ENCODE measurements at regions not wholly inside any gene's neighbourhood (a gene's known extent, or its start where the extent isn't known, plus 50 kb on each side); places are given as distances from the start of the nearest gene placed in this dataset.
"Not testable (repeated sequence)": the region's sequence is repeated elsewhere in the genome, so short reads cannot be mapped to it uniquely, and the experiment has no call there.

DNA sequence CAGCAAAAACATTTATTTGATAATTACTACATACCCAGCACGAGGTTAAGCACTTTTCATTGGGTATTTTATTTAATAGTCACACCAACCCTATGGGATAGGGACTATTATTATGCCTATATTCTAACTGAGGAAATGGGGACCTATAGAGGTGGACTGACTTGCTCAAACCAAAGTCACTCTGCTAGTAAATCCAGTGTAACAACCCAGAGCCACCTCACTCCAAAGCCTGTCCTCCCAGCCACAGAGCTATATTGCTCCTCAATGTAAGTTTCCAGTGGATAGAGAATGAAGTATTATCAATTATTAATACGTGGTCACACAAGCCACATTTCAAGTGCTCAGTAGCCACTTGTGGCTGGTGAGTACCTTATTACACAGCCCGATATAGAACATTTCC lies 97.5 kb downstream of the RGS2 start:
- no peak for DNase-seq (ENCODE audit: low read depth)

DNA sequence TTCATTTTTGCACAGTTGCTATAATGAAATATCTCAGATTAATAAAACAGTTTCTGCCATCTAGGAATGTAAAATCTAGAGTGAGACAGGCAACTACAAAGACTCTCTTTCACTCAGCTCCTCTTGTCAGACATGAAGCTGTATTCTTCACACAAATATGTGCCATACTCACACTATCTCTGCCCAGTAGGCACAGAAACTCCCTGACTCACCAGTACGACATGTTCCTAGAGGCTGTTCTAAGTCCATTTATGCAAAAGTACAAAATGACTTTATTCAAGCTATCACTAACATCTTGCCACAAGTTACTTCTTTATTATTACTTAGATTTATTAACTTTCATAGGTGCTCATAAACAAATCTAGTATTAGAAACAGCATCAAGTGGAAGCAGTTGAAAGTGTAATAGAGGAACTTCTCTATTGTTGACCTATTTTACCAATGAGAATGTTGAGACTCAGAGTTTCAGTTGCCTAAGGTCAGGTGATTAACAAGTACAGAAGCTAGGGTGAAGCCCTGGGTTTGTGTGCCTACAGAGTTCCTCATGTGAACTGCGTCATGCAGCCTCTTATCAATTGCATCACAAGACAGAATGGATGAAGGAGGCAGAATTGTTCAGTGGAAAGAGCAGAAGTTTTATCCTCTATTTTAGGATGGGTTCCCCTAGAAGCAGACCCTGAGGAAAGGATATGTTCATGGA lies 98.9 kb downstream of the RGS2 start:
- no peak for DNase-seq (ENCODE audit: low read depth)

DNA sequence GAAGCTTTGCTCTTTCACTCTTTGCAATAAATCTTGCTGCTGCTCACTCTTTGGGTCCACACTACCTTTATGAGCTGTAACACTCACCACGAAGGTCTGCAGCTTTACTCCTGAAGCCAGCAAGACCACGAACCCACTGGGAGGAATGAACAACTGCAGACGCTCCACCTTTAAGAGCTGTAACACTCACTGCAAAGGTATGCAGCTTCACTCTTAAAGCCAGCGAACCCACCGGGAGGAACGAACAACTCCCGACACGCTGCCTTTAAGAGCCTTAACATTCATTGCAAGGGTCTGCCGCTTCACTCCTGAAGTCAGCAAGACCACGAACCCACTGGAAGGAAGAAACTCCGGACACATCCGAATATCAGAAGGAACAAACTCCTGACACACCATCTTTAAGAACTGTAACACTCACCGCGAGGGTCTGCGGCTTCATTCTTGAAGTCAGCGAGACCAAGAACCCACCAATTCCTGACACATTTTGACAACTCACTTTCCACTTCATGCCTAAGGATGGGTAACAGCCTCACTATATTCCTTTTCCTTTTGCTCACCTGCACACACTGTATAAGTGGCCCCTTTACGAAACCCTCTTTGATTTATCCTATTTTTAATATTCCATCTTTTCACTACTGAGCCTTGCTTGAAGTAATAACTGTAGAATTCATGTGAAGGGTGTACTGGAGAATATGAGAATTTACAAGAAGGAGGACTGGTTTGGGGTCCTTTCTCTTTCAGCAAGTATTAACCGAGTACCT lies 103.2 kb downstream of the RGS2 start:
- DNase-seq (ENCODE audit: low read depth) = not testable (repeated sequence)

DNA sequence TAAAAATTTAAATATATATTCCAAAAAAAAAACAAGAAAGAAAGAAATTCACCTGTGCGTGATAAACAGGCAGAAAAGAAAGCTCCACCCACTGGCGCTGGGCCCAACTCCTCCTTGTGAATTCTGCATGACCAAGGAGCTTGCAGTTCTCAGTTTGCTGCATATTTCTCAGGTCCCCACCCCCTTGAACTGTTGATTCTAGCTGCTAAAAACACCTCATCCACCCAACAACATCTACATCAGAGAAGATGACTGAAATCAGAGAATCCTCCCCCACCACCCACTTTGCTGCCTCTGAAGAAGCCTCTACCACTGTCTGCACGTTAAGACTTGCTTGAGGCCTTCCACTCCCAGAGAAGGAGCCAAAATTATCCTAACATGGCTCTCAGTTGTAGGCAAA lies 104.8 kb downstream of the RGS2 start:
- no peak for DNase-seq (ENCODE audit: low read depth)

DNA sequence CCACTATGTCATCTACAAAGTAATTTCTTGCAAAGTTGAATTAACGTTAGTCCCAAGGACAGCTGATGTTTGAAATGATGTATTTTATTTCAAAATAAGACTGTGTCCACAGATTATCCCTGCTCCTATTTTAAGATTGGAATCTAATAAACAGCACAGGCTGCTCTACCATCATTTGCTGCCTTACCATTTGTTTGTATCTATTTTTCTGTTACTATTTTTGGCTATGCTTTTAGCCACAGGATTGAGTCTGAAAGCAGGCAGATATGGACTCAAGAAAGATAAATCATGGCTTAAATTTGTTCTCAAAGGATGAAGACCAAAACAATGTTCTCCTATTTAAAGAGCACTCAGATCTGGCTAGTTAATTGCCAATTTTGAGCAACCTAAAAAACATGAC lies 105.3 kb downstream of the RGS2 start:
- DNase-seq (ENCODE audit: low read depth) = no peak

DNA sequence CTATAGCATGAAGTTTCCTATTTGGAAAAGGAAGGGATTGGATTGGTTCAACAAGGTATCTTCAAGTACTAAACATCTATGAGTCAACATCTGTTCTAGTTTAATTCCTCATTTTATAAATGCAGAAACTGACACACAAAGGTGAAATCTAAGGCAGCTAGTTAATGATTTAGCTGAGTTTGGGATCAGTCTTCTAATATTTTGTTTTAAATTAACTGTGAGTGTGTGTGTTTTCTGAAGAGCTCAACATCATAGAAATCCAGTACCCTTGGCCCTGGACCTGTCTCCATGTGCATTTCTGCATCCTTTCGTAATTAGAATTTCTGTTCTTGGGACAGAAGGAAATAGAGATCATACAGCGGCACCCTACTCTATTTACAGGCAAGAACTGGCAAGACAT lies 105.9 kb downstream of the RGS2 start:
- no peak for DNase-seq (ENCODE audit: low read depth)

DNA sequence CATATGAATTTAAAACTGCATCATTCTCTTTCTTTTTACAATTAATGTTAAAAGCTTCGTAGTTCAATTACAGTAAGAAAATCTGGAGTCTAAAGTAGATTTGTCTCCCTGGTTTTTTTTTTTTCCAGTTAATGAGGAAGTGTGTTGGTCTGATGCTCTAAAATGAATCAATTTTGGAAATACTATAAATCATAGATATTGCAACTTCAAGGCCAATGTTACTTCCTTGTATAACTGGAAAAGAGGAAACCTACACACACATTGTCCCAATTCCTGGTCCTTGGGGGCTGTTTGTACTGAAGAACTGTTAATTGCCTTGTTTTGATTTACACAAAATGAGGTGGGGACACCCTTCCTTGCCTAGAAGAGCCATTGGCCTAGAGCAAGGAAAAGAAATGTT lies 107.2 kb downstream of the RGS2 start:
- no peak for DNase-seq (ENCODE audit: low read depth)

DNA sequence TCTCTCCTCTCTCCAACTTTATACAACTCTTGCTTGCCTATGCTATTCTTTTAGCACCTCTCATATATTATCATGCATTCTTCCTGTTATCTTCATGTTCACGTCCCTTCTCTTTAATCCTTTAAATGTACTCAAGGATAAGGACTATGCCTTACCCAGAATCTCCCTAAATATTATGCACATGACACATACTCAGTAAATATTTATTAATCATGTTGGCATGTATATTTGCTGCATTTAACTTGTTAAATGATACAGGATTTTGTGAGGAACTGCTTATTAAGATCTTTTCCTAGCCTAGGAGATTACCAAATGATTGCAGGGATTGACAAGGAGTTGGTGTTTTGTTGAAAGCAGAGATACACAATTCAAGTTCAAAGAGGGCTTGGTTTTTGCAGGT lies 109.4 kb downstream of the RGS2 start:
- DNase-seq (ENCODE audit: low read depth) = no peak

DNA sequence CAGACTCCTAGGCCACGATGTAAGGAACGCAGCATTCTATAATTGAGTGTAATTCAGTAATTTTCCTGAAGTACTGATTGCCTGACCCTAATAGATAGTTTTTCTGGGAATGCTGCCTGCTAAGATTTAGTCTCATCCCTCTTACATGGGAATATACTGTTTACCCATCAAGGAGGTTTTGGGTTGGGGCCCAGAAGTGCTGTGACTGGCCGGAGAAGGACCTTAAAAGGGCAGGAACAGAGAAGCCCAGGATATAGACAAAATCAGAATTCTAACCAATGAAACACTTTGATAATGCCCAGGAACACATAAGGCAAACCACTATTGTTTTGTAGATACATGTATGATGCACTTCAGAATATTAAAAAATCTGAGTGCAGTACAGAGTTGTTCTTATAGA lies 111.6 kb downstream of the RGS2 start:
- DNase-seq (ENCODE audit: low read depth) = no peak

DNA sequence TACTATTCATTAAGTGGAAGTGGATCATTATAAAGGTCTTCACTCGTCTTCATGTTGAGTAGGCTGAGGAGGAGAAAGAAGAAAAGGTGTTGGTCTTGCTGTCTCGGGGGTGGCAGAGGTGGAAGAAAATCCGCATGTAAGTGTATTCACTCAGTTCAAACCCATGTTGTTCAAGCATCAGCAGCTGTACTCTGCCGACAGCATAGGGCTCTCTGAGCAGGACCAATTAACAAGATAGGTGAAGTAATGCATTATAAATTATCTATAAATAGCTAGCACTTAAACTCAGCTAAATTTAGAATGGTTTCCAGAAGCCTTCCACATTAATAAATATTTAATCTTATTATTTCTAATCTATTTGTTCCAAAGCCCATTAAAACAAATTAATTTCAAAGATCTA lies 116.8 kb downstream of the RGS2 start:
- no peak for DNase-seq (ENCODE audit: low read depth)

DNA sequence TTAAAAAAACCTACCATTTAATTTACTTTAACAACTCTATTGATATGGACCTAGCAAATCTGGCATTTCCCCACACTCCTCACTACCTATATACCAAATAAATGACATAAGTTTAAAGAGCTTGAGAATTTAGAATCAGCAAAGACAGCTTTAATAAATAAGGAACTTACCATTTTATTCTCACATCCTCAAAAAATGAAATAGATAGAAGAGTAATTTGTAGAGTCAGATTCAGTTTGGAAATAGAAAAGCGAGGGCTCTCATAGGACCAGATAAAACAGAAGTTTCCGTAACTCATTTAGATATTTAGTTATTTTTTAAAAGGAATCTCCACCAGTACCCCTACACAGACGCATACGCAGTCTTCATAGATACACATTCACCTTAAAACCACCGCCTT lies 117.9 kb downstream of the RGS2 start:
- DNase-seq (ENCODE audit: low read depth) = no peak

DNA sequence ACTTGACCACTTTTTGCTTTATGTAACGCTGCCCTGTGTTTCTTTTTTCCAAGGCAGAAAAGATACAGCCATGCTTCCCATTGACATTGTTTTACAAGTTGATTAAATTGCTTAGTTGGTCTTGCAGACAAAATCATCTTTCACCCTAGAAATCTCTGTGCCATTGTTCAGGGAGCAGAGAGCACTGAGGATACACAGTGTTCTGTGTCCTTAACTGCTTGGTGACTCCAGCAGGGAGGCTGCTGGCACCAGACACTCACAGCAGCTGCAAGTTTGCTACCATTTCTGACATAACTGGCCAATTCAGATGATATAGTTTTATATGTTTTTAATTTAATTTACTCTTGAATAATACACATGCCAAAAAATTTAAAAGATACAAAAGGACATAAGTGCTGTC lies 118.7 kb downstream of the RGS2 start:
- no peak for DNase-seq (ENCODE audit: low read depth)

DNA sequence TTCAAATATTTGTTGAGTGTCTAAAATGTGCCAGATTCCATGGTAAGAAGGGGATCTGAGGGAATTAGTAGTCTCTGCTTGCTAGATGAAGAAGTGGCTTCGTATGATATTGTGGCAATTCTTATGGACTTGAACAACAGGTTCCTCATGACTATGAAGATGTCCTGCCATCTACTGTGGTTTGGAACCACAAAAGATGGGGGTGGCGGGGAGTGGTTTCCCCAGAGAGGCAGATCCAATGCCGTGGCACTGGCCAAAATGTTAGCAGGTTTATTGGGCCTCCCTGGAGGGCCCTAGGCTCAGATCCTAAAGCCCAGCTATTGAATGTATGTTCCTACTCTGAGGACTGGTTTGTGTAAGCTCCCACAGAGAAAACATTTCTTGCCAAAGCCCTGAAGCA lies 120.8 kb downstream of the RGS2 start:
- no peak for DNase-seq (ENCODE audit: low read depth)

DNA sequence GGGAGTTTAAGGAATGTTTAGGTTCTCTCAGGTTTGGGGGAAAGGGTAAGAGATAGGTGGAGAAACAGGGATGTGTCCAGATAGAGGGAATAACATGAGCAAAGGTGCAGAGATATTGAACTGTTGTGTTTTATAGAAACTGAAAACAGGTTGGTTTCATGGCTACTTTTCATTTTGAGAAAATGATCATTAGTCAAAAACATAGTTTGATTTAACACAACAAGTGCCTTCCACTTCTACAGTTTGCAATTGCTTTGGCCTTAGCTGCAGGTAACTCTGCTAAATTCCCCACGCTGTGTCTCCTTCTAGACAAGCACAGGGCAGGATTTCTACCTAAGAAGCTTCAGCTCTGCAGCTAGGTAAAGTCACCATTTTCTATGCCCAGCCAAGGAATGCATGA lies 124.9 kb downstream of the RGS2 start:
- no peak for DNase-seq (ENCODE audit: low read depth)

DNA sequence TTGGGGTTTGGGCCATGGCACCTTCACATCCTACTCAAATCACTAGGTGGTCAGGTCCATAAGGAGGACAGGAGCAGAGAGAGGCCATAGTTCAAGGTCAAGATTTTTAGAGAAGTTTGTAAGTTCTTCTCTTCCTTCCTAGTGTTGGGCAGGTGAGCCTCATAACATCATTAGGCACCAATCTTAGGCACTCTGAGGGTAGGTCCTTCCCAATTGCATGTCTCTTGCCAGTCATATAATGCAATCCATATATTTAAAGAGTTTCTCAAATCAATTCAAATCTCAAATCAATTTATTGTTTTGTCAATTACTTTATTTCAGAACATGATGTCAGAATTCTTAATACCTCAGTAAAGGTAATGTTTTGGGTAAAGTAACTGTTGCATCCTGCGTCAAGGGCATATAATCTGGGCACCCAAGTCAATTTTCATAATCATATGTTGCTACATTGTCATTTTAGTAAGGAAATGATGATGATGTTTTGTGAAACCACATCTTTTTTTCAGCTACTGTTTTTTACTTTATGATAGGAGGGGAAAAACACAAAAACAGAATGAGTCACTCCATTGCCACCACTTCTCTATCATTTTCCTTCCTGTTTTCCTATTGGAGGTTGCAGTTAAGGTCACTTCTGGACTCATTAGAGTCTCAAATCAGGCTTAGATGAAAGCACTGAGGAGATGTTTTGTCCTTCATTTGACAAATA lies 122.7 kb downstream of the UCHL5 start:
- no peak for DNase-seq (ENCODE audit: low read depth)

DNA sequence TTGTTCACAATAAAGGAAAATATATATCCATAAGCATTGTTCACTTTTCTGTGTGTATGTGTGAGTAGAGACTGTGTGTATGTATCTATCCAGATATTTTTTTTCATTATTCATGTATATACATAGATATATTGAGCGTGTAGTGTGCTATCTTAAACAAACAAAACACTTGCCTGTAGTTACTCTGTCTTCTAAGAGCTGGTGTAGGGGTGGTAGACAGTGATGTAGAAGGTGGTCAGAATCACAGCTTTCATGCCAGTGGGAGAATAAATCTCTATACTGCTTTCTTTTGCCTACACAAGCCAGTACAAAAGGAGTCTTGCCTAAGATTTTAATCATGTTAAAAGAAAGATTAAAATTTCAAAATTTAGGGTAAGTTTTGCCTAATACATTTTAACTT lies 122.0 kb downstream of the UCHL5 start:
- no peak for DNase-seq (ENCODE audit: low read depth)

DNA sequence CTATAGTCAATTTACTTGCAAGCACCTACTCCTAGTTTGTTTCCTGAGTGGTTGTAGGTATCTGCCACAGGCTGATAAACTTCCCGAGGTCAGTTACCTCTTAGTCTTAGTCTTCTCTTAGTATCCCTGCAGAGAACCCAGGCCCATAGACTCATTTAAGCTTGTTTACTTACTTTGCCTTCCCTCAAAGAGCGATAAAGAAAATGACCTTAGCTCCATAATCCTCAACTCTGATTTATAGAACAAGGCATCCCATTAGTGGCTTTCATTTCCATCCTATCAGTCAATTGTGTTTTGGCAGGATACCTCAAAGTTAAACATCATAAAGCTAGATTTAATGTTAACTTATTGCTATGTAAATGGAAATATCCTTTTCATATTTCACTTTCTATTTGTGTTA lies 119.7 kb downstream of the UCHL5 start:
- no peak for DNase-seq (ENCODE audit: low read depth)

DNA sequence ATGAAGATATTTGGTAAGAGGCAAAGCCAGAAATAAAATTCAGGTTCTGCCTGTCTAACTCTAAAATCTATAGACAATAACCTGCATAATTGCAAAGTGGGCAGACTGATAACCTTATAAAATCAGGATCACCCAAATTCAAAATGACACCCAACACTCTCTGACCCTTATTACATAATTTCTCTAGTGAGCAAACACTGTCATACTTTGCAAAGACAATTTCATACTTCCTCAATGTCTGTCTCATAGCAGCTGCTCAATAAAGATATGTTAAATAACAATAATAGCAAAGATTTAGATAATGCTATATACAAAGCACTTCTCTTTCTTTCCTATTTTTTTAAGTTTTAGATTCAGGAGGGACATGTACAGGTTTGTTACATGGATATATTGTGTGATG lies 118.5 kb downstream of the UCHL5 start:
- no peak for DNase-seq (ENCODE audit: low read depth)

DNA sequence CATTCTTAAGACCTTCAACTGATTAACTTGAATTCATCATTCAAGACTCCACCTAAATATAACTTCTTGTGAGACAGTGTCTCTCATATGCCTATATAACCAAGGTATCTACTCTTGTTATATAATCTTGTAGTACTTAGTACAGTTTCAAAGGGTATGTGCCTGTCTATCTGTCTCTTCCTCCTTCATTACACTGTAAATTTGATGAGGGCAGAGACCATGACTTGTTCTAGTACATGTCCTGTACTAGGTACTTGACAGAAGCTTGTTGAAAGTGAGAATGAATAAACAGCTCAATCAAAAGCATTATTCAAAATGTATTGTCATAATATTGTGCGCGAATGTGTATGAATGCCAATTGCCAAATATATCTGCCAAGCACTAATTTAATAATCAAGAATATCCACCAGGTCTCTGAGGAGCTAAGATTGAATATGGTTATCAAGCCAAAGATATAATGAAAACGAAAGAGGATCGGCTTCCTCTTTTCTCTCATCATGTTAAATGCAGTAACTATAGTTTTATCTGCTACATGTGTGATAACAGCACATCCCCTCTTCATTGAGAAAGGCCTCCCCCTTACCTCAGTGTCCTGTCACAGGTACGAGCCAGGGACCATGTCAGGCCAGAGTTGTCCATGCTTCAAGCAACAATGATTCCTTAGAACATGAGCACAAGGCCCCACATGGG lies 117.3 kb downstream of the UCHL5 start:
- no peak for DNase-seq (ENCODE audit: low read depth)

DNA sequence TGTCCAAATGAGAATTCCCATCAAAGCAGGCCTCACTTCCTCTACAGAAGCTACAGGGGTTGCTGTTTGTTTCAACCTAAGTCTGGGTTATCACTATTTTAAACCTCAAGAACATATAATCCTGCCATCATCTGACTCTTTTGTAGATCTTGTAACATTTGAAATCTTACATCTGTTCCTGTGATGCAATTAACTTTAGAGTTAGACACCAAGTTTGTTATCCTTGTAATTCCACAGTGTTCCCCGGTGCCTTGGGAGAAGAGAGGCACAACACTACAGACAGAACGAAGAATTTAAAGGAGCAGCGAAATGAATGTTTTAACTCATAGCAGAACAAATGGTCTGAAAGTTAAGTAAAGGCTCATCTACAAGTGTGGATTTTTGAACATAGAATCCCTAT lies 116.1 kb downstream of the UCHL5 start:
- DNase-seq (ENCODE audit: low read depth) = no peak

DNA sequence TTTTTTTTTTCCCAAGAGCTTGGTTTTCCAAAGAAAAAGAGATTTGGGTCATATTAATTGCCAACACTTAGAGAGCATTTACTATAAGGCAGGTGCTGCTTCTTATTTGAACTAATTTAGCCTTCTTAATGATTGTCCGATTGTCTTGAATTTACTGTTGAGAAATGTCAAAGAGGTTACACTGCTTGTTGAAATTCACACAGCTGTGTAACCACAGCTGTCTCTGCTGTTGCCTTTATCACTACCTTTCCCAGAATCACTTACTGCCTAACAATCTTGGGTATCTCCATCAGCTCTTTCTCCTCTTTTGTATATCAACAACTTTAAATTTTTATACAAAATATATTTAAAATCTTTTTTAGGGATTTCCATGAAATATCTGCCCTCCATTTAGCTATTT lies 115.6 kb downstream of the UCHL5 start:
- no peak for DNase-seq (ENCODE audit: low read depth)

DNA sequence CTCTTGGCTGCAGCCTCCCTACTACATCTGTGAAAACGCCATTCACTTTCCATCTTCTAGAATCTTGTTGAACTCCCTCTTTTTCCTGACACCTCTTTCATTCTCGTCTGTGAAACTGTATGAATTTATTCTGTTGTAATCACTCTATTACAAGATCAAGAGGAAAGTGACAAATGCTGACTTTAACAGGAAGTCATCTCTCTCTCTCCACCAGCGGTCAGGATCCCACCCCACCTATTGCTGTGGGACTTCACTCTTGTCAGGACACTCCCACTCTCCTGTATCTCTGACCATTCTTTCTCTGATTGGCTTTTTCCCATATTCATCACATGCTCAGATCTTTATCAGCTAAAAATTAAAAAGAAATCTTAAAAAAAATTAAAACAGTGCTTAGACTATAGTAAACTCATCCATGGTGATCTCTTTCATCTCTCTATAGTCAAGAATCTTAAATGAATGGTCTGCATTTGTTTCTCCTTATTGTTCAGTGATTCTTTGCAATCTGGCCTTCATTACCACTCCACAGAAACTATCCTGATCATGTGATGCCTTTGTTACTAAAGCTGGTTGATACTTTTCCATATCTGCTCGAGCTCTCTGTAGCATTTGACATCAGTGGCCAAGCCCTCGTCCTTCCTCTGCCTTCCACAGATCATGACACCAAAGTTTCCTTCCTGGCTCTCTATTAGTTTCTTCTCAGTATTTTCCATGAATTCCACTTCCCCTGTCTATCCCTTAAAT lies 113.6 kb downstream of the UCHL5 start:
- no peak for DNase-seq (ENCODE audit: low read depth)

All from stromal cell of bone marrow (primary cell).